Activated CD4-positive, alpha-beta memory T cell treated with anti-CD3 and anti-CD28 coated beads for 36 hours (primary cell): ENCODE measurements at regions not wholly inside any gene's neighbourhood (a gene's known extent, or its start where the extent isn't known, plus 50 kb on each side); places are given as distances from the start of the nearest gene placed in this dataset.

Source experiments
- CTCF ChIA-PET: fragments of 350-600 bp; sonication (Branson Sonifier 250); formaldehyde crosslinking; loops from one replicate; lab custom pipeline; 2021; ENCODE audit warnings: antibody characterized with exemption, inconsistent platforms; lab: Charles Lee
- POLR2A ChIA-PET: fragments of 350-600 bp; sonication (Branson Sonifier 250); formaldehyde crosslinking; loops from one replicate; lab custom pipeline; 2021; ENCODE audit warnings: antibody characterized with exemption; lab: Charles Lee
- DNase-seq: peaks from one replicate; pipeline ENCODE4 v3.0.0-alpha.2; 2020
- H3K27ac Mint-ChIP-seq: one replicate; pipeline ENCODE4 v1.8.0; 2021; ENCODE audit warnings: mixed read lengths
- H3K27me3 Mint-ChIP-seq: one replicate; pipeline ENCODE4 v1.8.0; 2021; ENCODE audit warnings: mixed read lengths
- H3K36me3 Mint-ChIP-seq: one replicate; pipeline ENCODE4 v1.8.0; 2021; ENCODE audit warnings: mixed read lengths
- H3K4me1 Mint-ChIP-seq: one replicate; pipeline ENCODE4 v1.8.0; 2021; ENCODE audit warnings: low read depth, mixed read lengths
- H3K4me3 Mint-ChIP-seq: one replicate; pipeline ENCODE4 v1.8.0; 2021; ENCODE audit warnings: mild to moderate bottlenecking, mixed read lengths
- H3K9me3 Mint-ChIP-seq: one replicate; pipeline ENCODE4 v1.8.0; 2021; ENCODE audit warnings: mixed read lengths
- intact Hi-C: fragments of 100-400 bp; cut with micrococcal nuclease; formaldehyde crosslinking; loops from one replicate; pipeline ENCODE4 v1.15.1; 2023

- Mint-ChIP-seq H3K36me3 (no peaks in the 10 kb centered on the region), H3K27ac (no peak overlapping the region), H3K4me1 (peaks cover 13% of the 10 kb centered on the region), H3K27me3 (no peaks in the 10 kb centered on the region), H3K4me3 (no peak overlapping the region), H3K9me3 (no peaks in the 10 kb centered on the region)
- POLR2A ChIA-PET = no interaction called here
- intact Hi-C loops = loop anchor here (1.0 to 2.0 kb wide), 2 partner anchors 951 to 1287 kb away; no protein-coding TSS in a partner anchor
- CTCF ChIA-PET = interaction anchor here (0.6 to 3.4 kb wide), 9 partner anchors 9 to 1287 kb away, joined by 3 to 49 read pairs (median 3); no protein-coding TSS in a partner anchor
- DNase-seq = peak; percentile 60
Measured at GRCh38 chr18:5057386-5058348, 139.4 kb downstream of the AKAIN1 start.

- Mint-ChIP-seq H3K9me3 (no peaks in the 10 kb centered on the region), H3K4me3 (no peak overlapping the region), H3K36me3 (no peaks in the 10 kb centered on the region), H3K27ac (no peak overlapping the region), H3K27me3 (no peaks in the 10 kb centered on the region), H3K4me1 (peaks cover 1% of the 10 kb centered on the region)
- ChIA-PET POLR2A (no interaction called here), CTCF (no interaction called here)
- DNase-seq = no peak
- intact Hi-C loops = no loop called here
Measured at GRCh38 chr18:5052491-5052890, 144.6 kb downstream of the AKAIN1 start.

- ChIA-PET CTCF (no interaction called here), POLR2A (no interaction called here)
- Mint-ChIP-seq H3K4me1 (no peaks in the 10 kb centered on the region), H3K36me3 (no peaks in the 10 kb centered on the region), H3K4me3 (no peak overlapping the region), H3K27me3 (no peaks in the 10 kb centered on the region), H3K9me3 (no peaks in the 10 kb centered on the region), H3K27ac (no peak overlapping the region)
- intact Hi-C loops = no loop called here
- DNase-seq = no peak
Measured at GRCh38 chr18:5051207-5051606, 145.8 kb downstream of the AKAIN1 start.

GRCh38 chr18:5049124-5049523, 147.9 kb downstream of the AKAIN1 start:
- Mint-ChIP-seq H3K4me3 (no peak overlapping the region), H3K27me3 (no peaks in the 10 kb centered on the region), H3K9me3 (no peaks in the 10 kb centered on the region), H3K36me3 (no peaks in the 10 kb centered on the region), H3K27ac (no peak overlapping the region), H3K4me1 (no peaks in the 10 kb centered on the region)
- POLR2A ChIA-PET = no interaction called here
- no peak for DNase-seq
- intact Hi-C loops = no loop called here
- CTCF ChIA-PET = interaction anchor here (0.5 kb wide), 1 partner anchor 1767 kb away, joined by 7 read pairs; no protein-coding TSS in a partner anchor

GRCh38 chr18:5040476-5040875, 156.6 kb downstream of the AKAIN1 start:
- intact Hi-C loops = no loop called here
- CTCF ChIA-PET = no interaction called here
- Mint-ChIP-seq H3K27ac (no peak overlapping the region), H3K4me1 (no peaks in the 10 kb centered on the region), H3K9me3 (peaks cover 4% of the 10 kb centered on the region), H3K36me3 (no peaks in the 10 kb centered on the region), H3K27me3 (peaks cover 5% of the 10 kb centered on the region), H3K4me3 (no peak overlapping the region)
- POLR2A ChIA-PET = no interaction called here
- no peak for DNase-seq

GRCh38 chr18:5036523-5036922, 160.5 kb downstream of the AKAIN1 start:
- POLR2A ChIA-PET = no interaction called here
- Mint-ChIP-seq H3K27ac (no peak overlapping the region), H3K36me3 (no peaks in the 10 kb centered on the region), H3K4me3 (no peak overlapping the region), H3K4me1 (no peaks in the 10 kb centered on the region), H3K9me3 (peaks cover 25% of the 10 kb centered on the region), H3K27me3 (peaks cover 5% of the 10 kb centered on the region)
- no peak for DNase-seq
- CTCF ChIA-PET = interaction anchor here (1.4 kb wide), 1 partner anchor 22 kb away, joined by 3 read pairs; no protein-coding TSS in a partner anchor
- intact Hi-C loops = no loop called here

GRCh38 chr18:5031216-5031615, 165.8 kb downstream of the AKAIN1 start:
- no peaks in the 10 kb centered on the region for H3K4me1 Mint-ChIP-seq
- no peaks in the 10 kb centered on the region for H3K36me3 Mint-ChIP-seq
- DNase-seq = no peak
- no peak overlapping the region for H3K27ac Mint-ChIP-seq
- CTCF ChIA-PET = no interaction called here
- peaks cover 2% of the 10 kb centered on the region for H3K27me3 Mint-ChIP-seq
- intact Hi-C loops = no loop called here
- POLR2A ChIA-PET = no interaction called here
- peaks cover 25% of the 10 kb centered on the region for H3K9me3 Mint-ChIP-seq
- no peak overlapping the region for H3K4me3 Mint-ChIP-seq

- peaks cover 25% of the 10 kb centered on the region for H3K9me3 Mint-ChIP-seq
- no peaks in the 10 kb centered on the region for H3K27me3 Mint-ChIP-seq
- no peaks in the 10 kb centered on the region for H3K36me3 Mint-ChIP-seq
- ChIA-PET POLR2A (no interaction called here), CTCF (interaction anchor here (0.6 kb wide), 1 partner anchor 361 kb away, joined by 4 read pairs; no protein-coding TSS in a partner anchor)
- intact Hi-C loops = no loop called here
- H3K27ac Mint-ChIP-seq = no peak overlapping the region
- H3K4me3 Mint-ChIP-seq = no peak overlapping the region
- no peak for DNase-seq
- H3K4me1 Mint-ChIP-seq = no peaks in the 10 kb centered on the region
Measured at GRCh38 chr18:5030636-5031035, 166.4 kb downstream of the AKAIN1 start.

- Mint-ChIP-seq H3K4me3 (no peak overlapping the region), H3K27ac (no peak overlapping the region), H3K27me3 (no peaks in the 10 kb centered on the region), H3K36me3 (no peaks in the 10 kb centered on the region), H3K9me3 (peaks cover 21% of the 10 kb centered on the region), H3K4me1 (no peaks in the 10 kb centered on the region)
- intact Hi-C loops = no loop called here
- no peak for DNase-seq
- ChIA-PET POLR2A (no interaction called here), CTCF (no interaction called here)
Measured at GRCh38 chr18:5029592-5029991, 167.5 kb downstream of the AKAIN1 start.

GRCh38 chr18:5024741-5025140, 172.3 kb downstream of the AKAIN1 start:
- Mint-ChIP-seq H3K4me1 (no peaks in the 10 kb centered on the region), H3K27me3 (no peaks in the 10 kb centered on the region), H3K9me3 (peaks cover 3% of the 10 kb centered on the region), H3K36me3 (no peaks in the 10 kb centered on the region), H3K27ac (no peak overlapping the region), H3K4me3 (no peak overlapping the region)
- intact Hi-C loops = no loop called here
- CTCF ChIA-PET = interaction anchor here (2.5 kb wide), 1 partner anchor 10 kb away, joined by 10 read pairs; no protein-coding TSS in a partner anchor
- no peak for DNase-seq
- POLR2A ChIA-PET = no interaction called here

GRCh38 chr18:5021558-5021957, 175.5 kb downstream of the AKAIN1 start:
- H3K4me3 Mint-ChIP-seq = no peak overlapping the region
- no peaks in the 10 kb centered on the region for H3K4me1 Mint-ChIP-seq
- DNase-seq = no peak
- H3K9me3 Mint-ChIP-seq = peaks cover 2% of the 10 kb centered on the region
- CTCF ChIA-PET = no interaction called here
- no peaks in the 10 kb centered on the region for H3K36me3 Mint-ChIP-seq
- intact Hi-C loops = no loop called here
- H3K27ac Mint-ChIP-seq = no peak overlapping the region
- POLR2A ChIA-PET = no interaction called here
- H3K27me3 Mint-ChIP-seq = no peaks in the 10 kb centered on the region

GRCh38 chr18:5015213-5015612, 181.8 kb downstream of the AKAIN1 start:
- Mint-ChIP-seq H3K27ac (no peak overlapping the region), H3K36me3 (no peaks in the 10 kb centered on the region), H3K9me3 (peaks cover 10% of the 10 kb centered on the region), H3K4me1 (no peaks in the 10 kb centered on the region), H3K27me3 (no peaks in the 10 kb centered on the region), H3K4me3 (no peak overlapping the region)
- DNase-seq = no peak
- ChIA-PET CTCF (interaction anchor here (1.6 kb wide), 1 partner anchor 9 kb away, joined by 10 read pairs; no protein-coding TSS in a partner anchor), POLR2A (no interaction called here)
- intact Hi-C loops = no loop called here
